Rectal smooth muscle tissue (tissue), 1 donor: ENCODE measurements at regions not wholly inside any gene's neighbourhood (a gene's known extent, or its start where the extent isn't known, plus 50 kb on each side); places are given as distances from the start of the nearest gene placed in this dataset.

ENCODE experiments used
- H3K27ac ChIP-seq: one replicate; pipeline ENCODE4 v1.7.0; 2013; ENCODE audit warnings: low read depth, low read length, inconsistent platforms
- H3K27me3 ChIP-seq: one replicate; pipeline ENCODE4 v1.7.0; 2013; ENCODE audit warnings: low read length; ENCODE audit not compliant: control insufficient read depth, insufficient read depth
- H3K36me3 ChIP-seq: one replicate; pipeline ENCODE4 v1.7.0; 2013; ENCODE audit warnings: low read length; ENCODE audit not compliant: control insufficient read depth, insufficient read depth
- H3K4me1 ChIP-seq: one replicate; pipeline ENCODE4 v1.7.0; 2013; ENCODE audit warnings: low read length; ENCODE audit not compliant: control insufficient read depth, insufficient read depth
- H3K4me3 ChIP-seq: one replicate; pipeline ENCODE4 v1.7.0; 2013; ENCODE audit warnings: low read length
- H3K9ac ChIP-seq: one replicate; pipeline ENCODE4 v1.7.0; 2013; ENCODE audit warnings: low read length

GRCh38 chr16:87003414-87003755 is 313.8 kb downstream of the C16orf95 start:
- Histone ChIP-seq H3K27ac (no peak overlapping the region), H3K4me3 (no peak overlapping the region), H3K36me3 (no peaks in the 10 kb centered on the region), H3K27me3 (no peaks in the 10 kb centered on the region), H3K9ac (no peak overlapping the region), H3K4me1 (no peaks in the 10 kb centered on the region)

GRCh38 chr16:87006021-87006420 is 311.2 kb downstream of the C16orf95 start:
- Histone ChIP-seq H3K27ac (no peak overlapping the region), H3K27me3 (no peaks in the 10 kb centered on the region), H3K4me3 (no peak overlapping the region), H3K36me3 (no peaks in the 10 kb centered on the region), H3K4me1 (no peaks in the 10 kb centered on the region), H3K9ac (no peak overlapping the region)

- Histone ChIP-seq H3K4me3 (no peak overlapping the region), H3K27ac (no peak overlapping the region), H3K9ac (no peak overlapping the region), H3K27me3 (no peaks in the 10 kb centered on the region), H3K4me1 (no peaks in the 10 kb centered on the region), H3K36me3 (no peaks in the 10 kb centered on the region)
Measured at GRCh38 chr16:87006789-87007745, 310.1 kb downstream of the C16orf95 start.

- Histone ChIP-seq H3K27me3 (no peaks in the 10 kb centered on the region), H3K27ac (no peak overlapping the region), H3K4me3 (no peak overlapping the region), H3K36me3 (no peaks in the 10 kb centered on the region), H3K9ac (no peak overlapping the region), H3K4me1 (no peaks in the 10 kb centered on the region)
Measured at GRCh38 chr16:87007907-87008306, 309.3 kb downstream of the C16orf95 start.

- no peak overlapping the region for H3K27ac ChIP-seq
- no peak overlapping the region for H3K4me3 ChIP-seq
- H3K27me3 ChIP-seq, result no peaks in the 10 kb centered on the region
- no peaks in the 10 kb centered on the region for H3K4me1 ChIP-seq
- H3K9ac ChIP-seq, result no peak overlapping the region
- H3K36me3 ChIP-seq, result no peaks in the 10 kb centered on the region
Measured at GRCh38 chr16:87008664-87009063, 308.5 kb downstream of the C16orf95 start.

GRCh38 chr16:87012954-87013938 is 303.9 kb downstream of the C16orf95 start:
- H3K9ac ChIP-seq, result no peak overlapping the region
- H3K4me3 ChIP-seq, result no peak overlapping the region
- no peaks in the 10 kb centered on the region for H3K4me1 ChIP-seq

GRCh38 chr16:87014112-87014511 is 303.1 kb downstream of the C16orf95 start:
- peaks cover 2% of the 10 kb centered on the region for H3K27me3 ChIP-seq
- no peaks in the 10 kb centered on the region for H3K4me1 ChIP-seq

More at GRCh38 chr16:87012954-87013938, 303.9 kb downstream of the C16orf95 start:
- no peaks in the 10 kb centered on the region for H3K36me3 ChIP-seq
- H3K27ac ChIP-seq, result no peak overlapping the region
- peaks cover 2% of the 10 kb centered on the region for H3K27me3 ChIP-seq

GRCh38 chr16:87015021-87015420 is 302.2 kb downstream of the C16orf95 start:
- Histone ChIP-seq H3K36me3 (no peaks in the 10 kb centered on the region), H3K27ac (no peak overlapping the region), H3K27me3 (peaks cover 2% of the 10 kb centered on the region), H3K4me1 (no peaks in the 10 kb centered on the region), H3K4me3 (no peak overlapping the region), H3K9ac (no peak overlapping the region)

More at GRCh38 chr16:87014112-87014511, 303.1 kb downstream of the C16orf95 start:
- Histone ChIP-seq H3K36me3 (no peaks in the 10 kb centered on the region), H3K27ac (no peak overlapping the region), H3K9ac (no peak overlapping the region), H3K4me3 (no peak overlapping the region)

GRCh38 chr16:87016046-87017035 is 300.9 kb downstream of the C16orf95 start:
- Histone ChIP-seq H3K27ac (no peak overlapping the region), H3K36me3 (no peaks in the 10 kb centered on the region), H3K4me3 (no peak overlapping the region), H3K4me1 (no peaks in the 10 kb centered on the region), H3K27me3 (peaks cover 2% of the 10 kb centered on the region), H3K9ac (no peak overlapping the region)

- Histone ChIP-seq H3K27ac (no peak overlapping the region), H3K27me3 (peaks cover 2% of the 10 kb centered on the region), H3K4me1 (no peaks in the 10 kb centered on the region), H3K9ac (no peak overlapping the region), H3K4me3 (no peak overlapping the region), H3K36me3 (no peaks in the 10 kb centered on the region)
Measured at GRCh38 chr16:87017371-87018012, 299.7 kb downstream of the C16orf95 start.

- Histone ChIP-seq H3K4me1 (no peaks in the 10 kb centered on the region), H3K27ac (no peak overlapping the region), H3K9ac (no peak overlapping the region), H3K27me3 (no peaks in the 10 kb centered on the region), H3K4me3 (no peak overlapping the region), H3K36me3 (no peaks in the 10 kb centered on the region)
Measured at GRCh38 chr16:87025676-87026075, 291.5 kb downstream of the C16orf95 start.
